ENCODE measurements at regions not wholly inside any gene's neighbourhood (a gene's known extent, or its start where the extent isn't known, plus 50 kb on each side); places are given as distances from the start of the nearest gene placed in this dataset.
"Not testable (repeated sequence)": the region's sequence is repeated elsewhere in the genome, so short reads cannot be mapped to it uniquely, and the experiment has no call there.

DNA sequence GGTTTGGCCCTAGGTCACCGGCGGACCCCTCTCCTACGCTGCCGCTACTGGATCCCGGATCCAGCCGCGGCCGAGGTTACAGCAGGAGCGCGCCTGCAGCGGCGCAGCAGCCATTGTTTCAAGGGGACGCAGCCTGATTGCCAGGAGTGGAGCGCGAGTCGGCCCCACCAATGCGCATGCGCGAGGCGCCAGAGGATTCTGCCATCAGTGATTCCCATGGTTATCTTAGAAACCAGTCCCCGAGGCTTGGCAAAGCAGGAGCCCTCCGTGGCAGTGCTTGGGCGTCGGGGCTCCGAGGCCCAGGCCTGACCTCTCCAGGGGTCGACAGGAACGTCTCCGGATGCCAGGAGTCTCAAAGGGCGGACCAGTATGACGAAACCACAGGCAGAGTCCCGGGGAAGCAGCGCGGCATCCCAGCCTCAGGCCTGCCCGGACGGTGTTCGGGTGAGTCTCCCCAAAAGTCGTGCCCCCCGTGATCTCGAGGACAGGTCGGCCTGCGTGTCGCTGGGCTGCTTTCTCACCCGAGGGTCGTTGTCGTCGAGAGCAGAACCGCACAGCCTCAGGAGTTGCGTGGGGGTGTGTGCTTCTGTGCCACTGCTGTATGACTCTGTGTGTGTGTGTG, 608.5 kb downstream of the KCNJ18 start:
- Histone ChIP-seq H3K27me3 (ENCODE audit: insufficient read depth, low read length, poor library complexity, severe bottlenecking) (no peaks in the 10 kb centered on the region), H3K9me3 (ENCODE audit: low read length) (no peaks in the 10 kb centered on the region), H3K27ac (ENCODE audit: low read depth, low read length) (no peak overlapping the region), H3K4me1 (ENCODE audit: insufficient read depth, low read length) (no peaks in the 10 kb centered on the region), H3K36me3 (ENCODE audit: insufficient read depth, low read length) (no peaks in the 10 kb centered on the region), H3K4me3 (ENCODE audit: low read length) (no peak overlapping the region)
- no peak overlapping the region for H3K27ac Mint-ChIP-seq
- H3K9me3 Mint-ChIP-seq: peaks cover 3 to 37% (median 22%) of the 10 kb centered on the region in 5 donors
- no peaks in the 10 kb centered on the region for H3K27me3 Mint-ChIP-seq
- ChIA-PET POLR2A (no interaction called here), CTCF (no interaction called here)
- no peaks in the 10 kb centered on the region for H3K4me1 Mint-ChIP-seq
- peaks cover 0 to 3% (median 0%) of the 10 kb centered on the region in 3 donors for H3K36me3 Mint-ChIP-seq
- no peak overlapping the region for H3K4me3 Mint-ChIP-seq
- DNase-seq: no peak

- ChIA-PET POLR2A (no interaction called here), CTCF (no interaction called here)
- H3K9me3 Mint-ChIP-seq: peaks cover under 1 to 38% (median 22%) of the 10 kb centered on the region in 5 donors
- Histone ChIP-seq H3K36me3 (ENCODE audit: insufficient read depth, low read length) (no peaks in the 10 kb centered on the region), H3K4me1 (ENCODE audit: insufficient read depth, low read length) (no peaks in the 10 kb centered on the region), H3K27me3 (ENCODE audit: insufficient read depth, low read length, poor library complexity, severe bottlenecking) (no peaks in the 10 kb centered on the region), H3K4me3 (ENCODE audit: low read length) (no peak overlapping the region), H3K27ac (ENCODE audit: low read depth, low read length) (no peak overlapping the region), H3K9me3 (ENCODE audit: low read length) (no peaks in the 10 kb centered on the region)
- no peak overlapping the region for H3K4me3 Mint-ChIP-seq
- H3K27ac Mint-ChIP-seq: no peak overlapping the region
- DNase-seq: no peak
- H3K4me1 Mint-ChIP-seq: no peaks in the 10 kb centered on the region
- no peaks in the 10 kb centered on the region for H3K27me3 Mint-ChIP-seq
- peaks cover 0 to 3% (median 0%) of the 10 kb centered on the region in 3 donors for H3K36me3 Mint-ChIP-seq
These were observed 609.0 kb downstream of the KCNJ18 start for GRCh38 chr17:22301353-22301745.

- H3K27ac Mint-ChIP-seq: no peak overlapping the region
- Histone ChIP-seq H3K9me3 (ENCODE audit: low read length) (no peaks in the 10 kb centered on the region), H3K27ac (ENCODE audit: low read depth, low read length) (no peak overlapping the region), H3K4me3 (ENCODE audit: low read length) (no peak overlapping the region), H3K27me3 (ENCODE audit: insufficient read depth, low read length, poor library complexity, severe bottlenecking) (no peaks in the 10 kb centered on the region), H3K36me3 (ENCODE audit: insufficient read depth, low read length) (no peaks in the 10 kb centered on the region), H3K4me1 (ENCODE audit: insufficient read depth, low read length) (no peaks in the 10 kb centered on the region)
- POLR2A ChIA-PET: no interaction called here
- H3K4me1 Mint-ChIP-seq: no peaks in the 10 kb centered on the region
- peaks cover 0 to 3% (median 0%) of the 10 kb centered on the region in 3 donors for H3K36me3 Mint-ChIP-seq
- H3K4me3 Mint-ChIP-seq: no peak overlapping the region
- no peak for DNase-seq
- peaks cover 0 to 37% (median 29%) of the 10 kb centered on the region in 5 donors for H3K9me3 Mint-ChIP-seq
- H3K27me3 Mint-ChIP-seq: no peaks in the 10 kb centered on the region
- CTCF ChIA-PET: no interaction called here
These were observed 610.8 kb downstream of the KCNJ18 start for GRCh38 chr17:22303096-22303495.

GRCh38 chr17:22303865-22304264, 611.5 kb downstream of the KCNJ18 start:
- peaks cover 0 to 41% (median 31%) of the 10 kb centered on the region in 5 donors for H3K9me3 Mint-ChIP-seq
- H3K27me3 Mint-ChIP-seq: no peaks in the 10 kb centered on the region
- H3K36me3 ChIP-seq (ENCODE audit: insufficient read depth, low read length): no peaks in the 10 kb centered on the region
- H3K27ac ChIP-seq (ENCODE audit: low read depth, low read length): no peak overlapping the region
- no peaks in the 10 kb centered on the region for H3K4me1 Mint-ChIP-seq
- DNase-seq: no peak
- peaks cover 0 to 3% (median 0%) of the 10 kb centered on the region in 3 donors for H3K36me3 Mint-ChIP-seq
- H3K4me3 ChIP-seq (ENCODE audit: low read length): no peak overlapping the region
- no peaks in the 10 kb centered on the region for H3K27me3 ChIP-seq (ENCODE audit: insufficient read depth, low read length, poor library complexity, severe bottlenecking)
- H3K27ac Mint-ChIP-seq: no peak overlapping the region
- no peak overlapping the region for H3K4me3 Mint-ChIP-seq
- ChIA-PET CTCF (no interaction called here), POLR2A (no interaction called here)
- H3K9me3 ChIP-seq (ENCODE audit: low read length): no peaks in the 10 kb centered on the region
- no peaks in the 10 kb centered on the region for H3K4me1 ChIP-seq (ENCODE audit: insufficient read depth, low read length)

DNA sequence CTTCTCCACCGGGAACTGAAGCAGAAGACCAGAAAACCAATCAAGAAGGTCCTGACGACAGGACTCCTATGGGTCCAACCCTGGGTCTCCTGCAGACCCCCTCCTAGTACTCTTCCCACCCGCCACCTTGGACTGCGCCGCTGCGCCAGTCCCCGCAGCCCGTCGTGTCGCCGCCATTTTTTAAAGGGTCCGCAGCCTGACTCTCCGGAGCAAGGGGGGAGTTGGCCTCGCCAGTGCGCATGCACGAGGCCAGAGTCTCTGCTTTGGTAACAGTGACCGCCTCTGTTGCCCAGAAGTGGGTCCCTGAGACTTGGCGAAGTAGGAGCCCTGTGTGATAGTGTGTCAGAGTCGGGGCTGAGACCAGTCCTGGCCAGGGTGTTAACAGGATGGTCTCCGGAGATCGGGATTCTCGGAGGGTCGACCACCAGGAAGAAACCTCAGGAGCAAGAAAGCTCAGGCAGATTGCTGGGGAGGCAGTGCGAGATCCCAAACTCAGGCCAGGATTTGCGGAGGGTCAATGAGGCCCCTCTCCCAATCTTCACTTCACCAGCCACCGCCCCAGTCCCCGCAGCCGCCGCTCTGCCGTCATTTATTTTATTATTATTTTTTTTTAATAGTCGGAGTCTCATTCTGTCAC, 612.5 kb downstream of the KCNJ18 start:
- Histone ChIP-seq H3K9me3 (ENCODE audit: low read length) (no peaks in the 10 kb centered on the region), H3K4me1 (ENCODE audit: insufficient read depth, low read length) (no peaks in the 10 kb centered on the region), H3K4me3 (ENCODE audit: low read length) (no peak overlapping the region), H3K27me3 (ENCODE audit: insufficient read depth, low read length, poor library complexity, severe bottlenecking) (no peaks in the 10 kb centered on the region), H3K36me3 (ENCODE audit: insufficient read depth, low read length) (no peaks in the 10 kb centered on the region), H3K27ac (ENCODE audit: low read depth, low read length) (no peak overlapping the region)
- DNase-seq: no peak
- H3K27ac Mint-ChIP-seq: no peak overlapping the region
- H3K4me3 Mint-ChIP-seq: no peak overlapping the region
- no peaks in the 10 kb centered on the region for H3K4me1 Mint-ChIP-seq
- peaks cover 0 to 38% (median 26%) of the 10 kb centered on the region in 5 donors for H3K9me3 Mint-ChIP-seq
- ChIA-PET CTCF (no interaction called here), POLR2A (no interaction called here)
- no peaks in the 10 kb centered on the region for H3K27me3 Mint-ChIP-seq
- peaks cover 0 to 1% (median 0%) of the 10 kb centered on the region in 3 donors for H3K36me3 Mint-ChIP-seq

DNA sequence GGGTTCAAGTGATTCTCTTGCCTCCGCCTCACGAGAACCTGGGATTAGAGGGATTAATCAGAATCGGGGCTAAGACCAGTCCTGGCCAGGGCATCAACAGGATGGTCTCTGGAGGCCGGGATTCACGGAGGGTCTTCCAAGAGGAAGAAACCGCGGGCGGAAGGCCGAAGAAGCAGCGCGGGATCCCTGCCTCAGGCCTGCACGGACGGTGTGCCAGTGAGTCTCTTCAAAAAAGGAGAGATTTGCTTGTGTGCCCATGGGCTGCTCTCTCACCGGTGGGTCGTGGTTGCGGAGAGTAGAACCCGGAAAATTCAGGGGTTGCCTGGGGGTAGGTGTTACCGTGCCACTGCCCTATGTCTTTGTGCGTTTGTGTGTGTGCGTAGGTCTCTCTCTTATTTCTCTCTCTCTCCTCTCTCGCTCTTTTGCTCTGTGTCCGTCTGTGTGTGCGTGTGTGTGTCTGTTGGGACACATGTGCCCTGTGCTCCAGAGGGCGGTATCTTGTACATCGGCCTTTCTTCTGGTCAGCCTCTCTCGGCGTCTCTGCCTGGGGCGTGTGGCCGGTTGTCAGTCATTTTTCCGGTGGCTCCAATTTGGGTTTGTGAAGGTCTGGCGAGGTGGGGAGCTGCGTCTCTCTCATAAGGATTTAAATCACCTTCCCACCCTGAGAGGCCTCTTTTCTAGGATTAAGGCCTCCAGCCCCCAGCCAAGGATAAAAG, 613.2 kb downstream of the KCNJ18 start:
- H3K4me1 Mint-ChIP-seq: no peaks in the 10 kb centered on the region
- no peak overlapping the region for H3K27ac Mint-ChIP-seq
- H3K4me3 Mint-ChIP-seq: no peak overlapping the region
- Histone ChIP-seq H3K36me3 (ENCODE audit: insufficient read depth, low read length) (no peaks in the 10 kb centered on the region), H3K27me3 (ENCODE audit: insufficient read depth, low read length, poor library complexity, severe bottlenecking) (no peaks in the 10 kb centered on the region), H3K27ac (ENCODE audit: low read depth, low read length) (no peak overlapping the region), H3K4me3 (ENCODE audit: low read length) (no peak overlapping the region), H3K4me1 (ENCODE audit: insufficient read depth, low read length) (no peaks in the 10 kb centered on the region), H3K9me3 (ENCODE audit: low read length) (no peaks in the 10 kb centered on the region)
- no peak for DNase-seq
- peaks cover 3 to 44% (median 27%) of the 10 kb centered on the region in 5 donors for H3K9me3 Mint-ChIP-seq
- H3K27me3 Mint-ChIP-seq: no peaks in the 10 kb centered on the region
- peaks cover 0 to 1% (median 0%) of the 10 kb centered on the region in 3 donors for H3K36me3 Mint-ChIP-seq
- CTCF ChIA-PET: no interaction called here
- POLR2A ChIA-PET: no interaction called here

- H3K4me3 Mint-ChIP-seq; H3K4me1 Mint-ChIP-seq; CTCF ChIA-PET; H3K27me3 ChIP-seq (ENCODE audit: insufficient read depth, low read length, poor library complexity, severe bottlenecking); H3K36me3 Mint-ChIP-seq; H3K9me3 ChIP-seq (ENCODE audit: low read length); POLR2A ChIA-PET; H3K27ac ChIP-seq (ENCODE audit: low read depth, low read length); H3K36me3 ChIP-seq (ENCODE audit: insufficient read depth, low read length); DNase-seq; H3K4me3 ChIP-seq (ENCODE audit: low read length); H3K27ac Mint-ChIP-seq; H3K27me3 Mint-ChIP-seq; H3K4me1 ChIP-seq (ENCODE audit: insufficient read depth, low read length): not testable (repeated sequence)
- H3K9me3 Mint-ChIP-seq: peaks cover 12 to 28% (median 16%) of the 10 kb centered on the region in 5 donors
These were observed 618.0 kb downstream of the KCNJ18 start for GRCh38 chr17:22310292-22310691.

Measured in CD8-positive, alpha-beta memory T cell (primary cell).